KOPT-K1 (cell line): ENCODE measurements at regions not wholly inside any gene's neighbourhood (a gene's known extent, or its start where the extent isn't known, plus 50 kb on each side); places are given as distances from the start of the nearest gene placed in this dataset.
"Not testable (repeated sequence)": the region's sequence is repeated elsewhere in the genome, so short reads cannot be mapped to it uniquely, and the experiment has no call there.

ENCODE experiments used
- H3K27ac ChIP-seq: fragments of 200-600 bp; sonication (generic); 2 replicates; pipeline ENCODE4 v1.5.1; 2016; ENCODE audit warnings: antibody characterized with exemption, mild to moderate bottlenecking, low read depth, low read length; ENCODE audit not compliant: poor library complexity, severe bottlenecking
- H3K36me3 ChIP-seq: fragments of 200-600 bp; sonication (generic); 2 replicates; pipeline ENCODE4 v1.5.1; 2017; ENCODE audit warnings: antibody characterized with exemption, mild to moderate bottlenecking, low read length, moderate library complexity; ENCODE audit not compliant: insufficient read depth
- H3K9me3 ChIP-seq: fragments of 200-600 bp; sonication (generic); 2 replicates; pipeline ENCODE4 v1.5.1; 2017; ENCODE audit warnings: antibody characterized with exemption, low read length, mild to moderate bottlenecking; ENCODE audit not compliant: insufficient read depth, poor library complexity, severe bottlenecking

DNA sequence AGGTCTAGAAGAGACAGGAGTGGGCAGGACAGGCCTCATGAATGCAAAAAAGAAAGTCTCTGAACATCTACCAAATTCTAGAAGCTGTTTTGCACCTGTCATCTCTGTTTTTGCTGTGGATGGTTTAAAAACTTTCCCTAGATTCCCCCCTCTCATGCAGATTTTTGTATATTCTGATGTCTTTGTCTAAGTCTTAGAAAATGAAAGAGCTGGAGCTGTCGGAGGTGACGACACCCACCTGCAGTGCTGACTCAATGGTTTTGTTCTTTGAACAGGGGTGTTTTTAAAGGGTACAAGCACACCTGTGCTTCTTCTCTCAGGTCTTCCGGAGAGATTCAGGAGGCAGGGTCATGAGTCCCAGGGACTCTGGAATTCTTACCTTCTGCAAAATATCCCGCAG lies 128.2 kb upstream of the ALDH3B2 start:
- H3K36me3 ChIP-seq, H3K27ac ChIP-seq, H3K9me3 ChIP-seq: not testable (repeated sequence)

- not testable (repeated sequence) for H3K36me3 ChIP-seq, H3K9me3 ChIP-seq, H3K27ac ChIP-seq
Observed at GRCh38 chr11:67801397-67801796, 127.0 kb upstream of the ALDH3B2 start.

GRCh38 chr11:67800591-67800990 lies 126.2 kb upstream of the ALDH3B2 start:
- H3K9me3 ChIP-seq, H3K27ac ChIP-seq, H3K36me3 ChIP-seq: not testable (repeated sequence)

DNA sequence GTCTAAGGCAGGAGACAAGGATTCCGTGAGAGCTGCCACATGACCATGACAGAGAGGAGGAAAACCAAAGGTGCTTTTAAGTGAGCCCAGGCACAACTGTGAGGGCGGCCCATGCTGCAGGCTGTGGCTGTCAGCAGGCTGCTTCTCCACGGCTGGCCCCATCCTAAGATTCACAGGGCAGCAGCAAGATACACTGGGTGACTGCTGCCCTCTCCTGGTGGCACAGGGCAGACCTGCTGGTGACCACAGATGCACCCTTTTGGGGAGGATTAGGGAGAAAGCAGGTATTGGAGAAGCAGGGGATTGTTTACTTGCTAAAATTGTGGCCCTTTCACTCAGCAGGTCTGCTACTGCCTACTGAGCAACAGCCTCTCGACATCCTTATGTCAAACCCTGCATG lies 125.4 kb upstream of the ALDH3B2 start:
- not testable (repeated sequence) for H3K36me3 ChIP-seq, H3K27ac ChIP-seq, H3K9me3 ChIP-seq

DNA sequence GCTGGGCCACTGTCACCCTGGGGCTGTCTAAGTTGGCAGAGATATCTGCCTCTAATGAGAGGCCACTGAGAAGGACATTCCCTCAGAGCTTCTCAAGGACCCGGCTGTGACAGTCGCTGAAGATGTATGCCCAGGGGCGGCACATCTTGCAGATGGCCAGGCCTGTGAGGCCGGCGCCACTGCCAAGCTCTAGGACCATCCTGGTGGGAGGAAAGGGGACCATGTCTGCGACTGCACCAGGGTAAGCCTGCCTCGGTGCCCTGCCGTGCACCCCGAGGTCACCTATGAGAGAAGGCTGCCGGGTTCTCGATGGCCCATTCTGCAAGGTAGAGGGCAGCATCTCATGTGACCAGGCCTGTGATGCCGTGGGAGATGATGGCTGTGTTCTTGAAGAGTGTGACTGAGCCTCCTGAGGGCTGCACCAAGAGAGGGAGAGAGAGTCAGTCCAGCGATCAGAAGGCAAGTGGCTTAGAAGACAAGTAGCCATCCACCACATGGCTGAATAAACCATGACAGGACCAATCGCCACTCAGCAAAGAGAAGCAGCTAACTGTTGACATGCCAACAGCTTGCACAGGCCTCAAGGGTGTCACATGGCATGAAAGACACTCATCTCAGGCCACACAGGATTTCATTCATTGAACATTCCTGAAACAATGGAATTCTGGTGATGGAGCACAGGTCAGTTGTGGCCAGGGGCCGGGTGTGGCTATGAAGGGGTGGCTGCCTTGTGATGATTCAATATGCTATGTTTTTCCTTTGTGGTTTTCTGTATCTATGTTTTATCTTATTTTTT lies 123.5 kb upstream of the ALDH3B2 start:
- not testable (repeated sequence) for H3K36me3 ChIP-seq, H3K9me3 ChIP-seq, H3K27ac ChIP-seq

DNA sequence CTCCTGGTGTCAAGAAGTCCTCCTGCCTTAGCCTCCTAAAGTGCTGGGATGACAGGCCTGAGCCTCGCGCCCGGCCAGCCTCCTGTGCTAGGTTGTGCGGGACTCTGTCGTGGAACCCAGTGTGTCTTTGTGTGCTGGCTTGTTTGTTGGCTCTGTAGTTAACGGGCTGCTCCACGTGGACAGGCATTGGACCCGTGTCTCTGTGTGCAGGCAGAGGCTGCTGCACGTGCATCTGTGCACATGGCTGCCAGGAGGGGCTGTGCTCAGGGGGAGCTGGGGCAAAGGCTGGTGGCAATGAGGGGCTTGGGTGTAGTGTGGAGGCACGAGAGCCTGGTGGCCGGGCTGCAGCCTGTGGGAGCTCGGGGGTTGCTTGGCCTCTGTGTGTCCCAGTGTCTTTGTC lies 121.3 kb upstream of the ALDH3B2 start:
- no peaks in the 10 kb centered on the region for H3K9me3 ChIP-seq
- H3K27ac ChIP-seq = no peak overlapping the region
- no peaks in the 10 kb centered on the region for H3K36me3 ChIP-seq

DNA sequence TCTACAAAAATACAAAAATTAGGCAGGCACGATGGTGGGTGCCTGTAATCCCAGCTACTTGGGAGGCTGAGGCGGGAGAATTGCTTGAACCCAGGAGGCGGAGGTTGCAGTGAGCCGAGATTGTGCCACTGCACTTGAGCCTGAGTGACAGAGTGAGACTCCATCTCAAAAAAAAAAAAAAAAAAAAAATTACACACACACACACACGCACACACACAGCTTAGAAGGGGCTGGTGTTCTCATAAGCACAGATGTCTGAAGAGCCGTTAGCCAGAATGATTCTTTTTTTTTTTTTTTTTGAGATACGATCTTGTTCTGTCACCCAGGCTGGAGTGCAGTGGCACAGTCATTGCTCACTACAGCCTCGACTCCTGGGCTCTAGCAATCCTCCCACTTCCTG lies 119.3 kb upstream of the ALDH3B2 start:
- peak overlapping the region; percentile 61 for H3K27ac ChIP-seq
- not testable (repeated sequence) for H3K36me3 ChIP-seq, H3K9me3 ChIP-seq

DNA sequence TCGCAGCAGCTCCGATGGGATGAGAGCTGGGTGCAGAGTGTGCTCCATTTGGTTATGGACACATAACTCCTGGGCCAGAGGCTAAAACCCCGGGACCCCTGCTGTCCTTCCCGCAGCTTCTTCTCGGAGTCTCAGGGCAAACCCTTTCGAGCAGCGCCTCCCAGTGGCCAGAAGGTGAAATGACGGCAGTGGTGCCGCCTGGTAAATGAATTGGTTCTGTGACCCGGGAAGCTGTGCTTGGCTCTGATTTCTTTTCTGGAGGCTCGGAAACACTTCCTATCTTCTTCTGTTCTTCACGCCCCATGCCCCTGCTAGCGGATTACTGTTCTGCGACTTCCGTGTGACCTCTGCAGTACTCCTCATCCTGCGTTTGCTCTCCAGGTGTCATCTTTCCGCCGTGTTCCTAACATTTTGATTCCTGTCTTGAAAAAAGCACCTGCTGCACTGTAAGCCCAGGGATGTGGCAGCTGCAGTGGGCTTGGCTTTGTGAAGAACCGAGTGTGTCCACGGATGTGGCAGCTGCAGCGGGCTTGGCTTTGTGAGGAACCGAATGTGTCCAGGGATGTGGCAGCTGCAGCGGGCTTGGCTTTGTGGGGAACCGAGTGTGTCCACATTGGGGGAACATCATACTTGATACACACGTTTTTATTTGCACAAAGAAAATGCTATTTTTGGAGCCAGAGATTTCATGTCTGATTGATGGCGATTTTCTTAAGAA lies 118.0 kb upstream of the ALDH3B2 start:
- H3K27ac ChIP-seq, H3K36me3 ChIP-seq, H3K9me3 ChIP-seq: not testable (repeated sequence)

DNA sequence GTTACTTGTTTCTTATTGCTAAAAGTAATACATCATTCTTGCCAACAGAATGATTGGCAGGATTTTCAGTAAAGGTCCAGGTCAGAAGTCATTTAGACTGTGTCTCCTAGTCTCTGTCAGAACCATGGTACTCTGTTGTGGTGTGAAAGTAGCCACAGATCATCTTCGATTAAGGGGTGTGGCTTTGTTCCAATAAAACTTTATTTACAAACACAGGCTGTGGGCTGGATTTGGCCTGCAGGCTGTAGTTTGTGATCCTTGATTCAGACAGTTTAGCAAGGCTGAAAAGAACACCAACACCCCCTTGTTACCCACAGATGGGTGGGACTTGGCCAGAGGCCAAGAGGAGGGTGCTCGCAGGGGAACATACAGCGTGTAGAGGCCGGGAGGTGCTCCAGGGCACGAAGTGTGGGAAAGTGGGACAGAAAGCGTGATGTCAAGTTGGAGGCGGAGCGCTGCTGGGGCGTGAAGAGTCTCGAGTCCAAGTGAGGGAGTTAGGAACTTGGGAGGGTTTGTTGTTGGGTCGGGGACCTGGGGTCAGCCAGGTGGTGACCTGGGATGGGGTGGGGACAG lies 117.3 kb upstream of the ALDH3B2 start:
- H3K9me3 ChIP-seq, H3K36me3 ChIP-seq: not testable (repeated sequence)
- H3K27ac ChIP-seq = peak overlapping the region; percentile 20

DNA sequence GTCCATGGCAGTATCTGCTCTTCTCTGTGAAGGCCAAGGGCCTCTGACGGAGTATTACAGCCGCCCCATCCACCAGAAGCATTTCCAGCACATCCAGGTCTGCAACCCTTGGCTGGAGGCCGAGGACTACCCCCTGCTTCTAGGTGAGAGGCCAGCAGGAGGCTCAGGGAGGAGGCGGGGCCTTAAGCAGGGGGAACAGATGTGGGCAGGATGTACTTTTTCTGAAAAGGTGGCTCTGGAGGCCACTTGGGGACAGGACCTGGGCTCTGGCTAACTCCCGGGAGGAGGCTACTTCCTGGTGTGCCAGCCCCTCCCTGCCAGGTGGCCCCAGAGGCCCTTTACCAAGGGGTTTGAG lies 113.9 kb upstream of the ALDH3B2 start:
- not testable (repeated sequence) for H3K9me3 ChIP-seq, H3K27ac ChIP-seq, H3K36me3 ChIP-seq

DNA sequence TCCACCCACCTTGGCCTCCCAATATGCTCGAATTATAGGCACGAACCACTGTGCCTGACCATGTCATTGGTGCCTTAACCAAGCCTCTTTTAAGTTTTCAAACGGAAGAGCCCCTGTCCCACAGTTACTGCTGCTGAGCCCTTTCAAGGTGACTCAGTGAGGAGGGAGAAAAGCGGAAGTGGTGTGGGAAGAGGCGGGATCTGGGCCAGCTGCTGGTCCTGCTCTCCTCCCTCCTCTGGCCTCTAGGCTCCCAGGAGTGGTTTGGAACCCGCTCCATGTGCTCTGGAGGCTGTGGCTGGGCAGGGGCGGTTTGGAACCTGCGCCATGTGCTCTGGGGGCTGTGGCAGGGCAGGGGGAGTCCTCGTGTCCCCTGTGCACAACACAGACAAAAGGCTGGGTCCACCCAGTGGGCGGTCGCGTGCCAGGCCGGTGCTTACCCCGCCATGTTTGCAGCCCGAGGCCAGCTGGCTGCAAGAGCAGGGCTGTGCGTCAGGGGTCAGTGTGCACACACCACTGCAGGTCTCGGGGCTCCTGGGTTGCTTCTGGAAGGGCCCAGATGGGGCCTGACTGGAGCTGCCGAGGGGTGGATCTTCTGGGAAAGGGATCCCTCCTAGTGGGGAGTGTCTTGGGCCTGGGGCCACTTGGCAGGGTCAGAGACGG lies 113.4 kb upstream of the ALDH3B2 start:
- not testable (repeated sequence) for H3K9me3 ChIP-seq, H3K27ac ChIP-seq, H3K36me3 ChIP-seq

DNA sequence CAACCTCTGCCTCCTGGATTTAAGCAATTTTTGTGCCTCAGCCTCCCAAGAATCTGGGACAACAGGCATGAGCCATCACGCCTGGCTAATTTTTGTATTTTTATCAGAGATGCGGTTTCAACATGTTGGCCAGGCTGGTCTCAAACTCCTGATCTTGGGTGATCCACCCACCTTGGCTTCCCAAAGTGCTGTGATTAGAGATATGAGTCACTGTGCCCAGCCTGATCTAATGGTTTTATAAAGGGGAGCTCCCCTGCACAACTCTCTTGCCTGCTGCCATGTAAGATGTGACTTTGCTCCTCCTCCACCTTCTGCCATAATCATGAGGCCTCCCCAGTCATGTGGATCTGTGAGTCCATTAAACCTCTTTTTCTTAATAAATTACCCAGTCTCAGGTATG lies 107.5 kb upstream of the ALDH3B2 start:
- not testable (repeated sequence) for H3K27ac ChIP-seq, H3K36me3 ChIP-seq, H3K9me3 ChIP-seq

DNA sequence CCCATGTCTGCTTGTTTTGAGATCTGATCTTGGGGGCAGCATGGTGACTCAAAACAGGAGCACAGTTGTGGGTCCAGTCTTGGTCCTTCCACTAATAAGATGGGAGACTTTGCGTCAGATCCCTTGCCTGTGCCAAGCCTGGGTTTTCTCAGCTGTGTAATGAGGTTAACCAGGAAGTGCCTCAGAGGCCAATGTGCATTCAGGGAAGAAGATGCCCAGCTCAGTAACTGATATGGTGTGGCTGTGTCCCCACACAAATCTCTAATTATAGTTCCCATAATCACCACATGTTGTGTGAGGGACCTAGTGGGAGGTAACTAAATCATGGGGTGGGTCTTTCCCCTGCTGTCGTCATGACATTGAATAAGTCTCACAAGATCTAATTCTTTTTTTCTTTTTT lies 107.1 kb upstream of the ALDH3B2 start:
- H3K9me3 ChIP-seq, H3K36me3 ChIP-seq, H3K27ac ChIP-seq: not testable (repeated sequence)

- H3K27ac ChIP-seq = no peak overlapping the region
- no peaks in the 10 kb centered on the region for H3K36me3 ChIP-seq
- no peaks in the 10 kb centered on the region for H3K9me3 ChIP-seq
Observed at GRCh38 chr11:67780056-67780455, 105.6 kb upstream of the ALDH3B2 start.

DNA sequence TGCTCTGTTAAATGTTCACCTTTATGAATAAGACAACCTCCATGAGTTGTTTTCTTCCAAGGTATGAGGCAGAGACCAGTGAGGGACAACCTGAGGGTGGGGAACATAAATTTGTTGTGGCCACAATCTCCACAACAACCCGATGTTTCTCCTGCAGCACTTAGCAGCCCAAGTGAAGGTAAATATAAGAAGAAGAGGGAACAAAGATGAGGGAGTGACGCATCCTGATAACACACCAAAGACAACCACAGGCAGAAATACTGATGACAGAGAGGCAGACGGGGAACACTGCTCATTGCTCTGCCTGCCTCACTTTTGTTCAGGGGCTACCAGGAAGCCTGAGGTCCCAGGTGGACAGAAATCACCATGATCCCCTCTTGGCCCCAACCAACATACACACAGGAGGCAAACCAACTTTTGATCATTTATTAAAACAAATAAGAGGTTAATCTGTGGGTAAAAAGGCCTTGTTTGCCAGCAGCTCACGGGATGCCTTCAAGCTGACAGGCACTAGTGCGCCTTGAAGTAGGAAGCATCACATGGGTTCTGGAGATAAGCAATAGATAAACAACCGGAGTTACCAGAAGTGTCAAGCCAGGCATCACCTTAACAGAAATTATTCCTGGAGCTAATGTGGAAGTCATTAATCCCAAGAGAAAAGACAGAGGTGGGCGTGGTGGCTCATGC lies 104.9 kb upstream of the ALDH3B2 start:
- not testable (repeated sequence) for H3K27ac ChIP-seq, H3K9me3 ChIP-seq, H3K36me3 ChIP-seq
